ENCODE measurements at regions not wholly inside any gene's neighbourhood (a gene's known extent, or its start where the extent isn't known, plus 50 kb on each side); places are given as distances from the start of the nearest gene placed in this dataset.

DNA sequence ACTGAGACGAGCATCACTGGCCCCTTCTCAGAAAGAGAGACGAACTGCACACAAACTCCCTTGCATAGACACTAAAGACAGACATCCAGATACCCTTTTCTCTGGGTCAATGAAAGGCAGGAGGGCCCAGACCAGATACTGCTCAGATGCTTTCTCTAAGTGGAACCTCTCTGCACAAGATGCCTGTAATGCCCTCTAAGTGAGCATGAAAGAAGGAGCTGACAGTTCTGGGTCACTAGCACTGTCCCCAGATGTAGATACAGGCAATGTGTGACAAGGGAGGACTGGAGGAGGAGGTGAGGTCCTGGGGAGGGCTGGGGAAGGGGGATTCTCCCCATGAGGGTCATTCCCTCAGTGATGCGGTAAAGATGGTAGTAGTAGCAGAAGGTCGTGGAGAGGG lies 501.0 kb upstream of the CDH11 start:
- TF ChIP-seq RBFOX2 (IDR thresholded peaks at IDR 0.05; ENCODE audit: low read depth, low read length) (no peak), ZNF232 (CRISPR knock-in tag; IDR thresholded peaks at IDR 0.05; ENCODE audit: borderline replicate concordance) (no peak), CENPT (CRISPR knock-in tag; IDR thresholded peaks at IDR 0.05; ENCODE audit: low read depth) (no peak), HNRNPLL (IDR thresholded peaks at IDR 0.05; ENCODE audit: low read depth, low read length, poor library complexity, severe bottlenecking) (no peak), SUZ12 (IDR thresholded peaks at IDR 0.05; ENCODE audit: low read depth, low read length) (no peak), ARID3A (IDR thresholded peaks at IDR 0.05; ENCODE audit: low read depth, low read length) (no peak), PREB (CRISPR knock-in tag; IDR thresholded peaks at IDR 0.05) (no peak), SMAD9 (CRISPR knock-in tag; IDR thresholded peaks at IDR 0.05) (no peak), MTF1 (CRISPR knock-in tag; IDR thresholded peaks at IDR 0.05) (no peak)
- TF ChIP-seq, protein P1, sequence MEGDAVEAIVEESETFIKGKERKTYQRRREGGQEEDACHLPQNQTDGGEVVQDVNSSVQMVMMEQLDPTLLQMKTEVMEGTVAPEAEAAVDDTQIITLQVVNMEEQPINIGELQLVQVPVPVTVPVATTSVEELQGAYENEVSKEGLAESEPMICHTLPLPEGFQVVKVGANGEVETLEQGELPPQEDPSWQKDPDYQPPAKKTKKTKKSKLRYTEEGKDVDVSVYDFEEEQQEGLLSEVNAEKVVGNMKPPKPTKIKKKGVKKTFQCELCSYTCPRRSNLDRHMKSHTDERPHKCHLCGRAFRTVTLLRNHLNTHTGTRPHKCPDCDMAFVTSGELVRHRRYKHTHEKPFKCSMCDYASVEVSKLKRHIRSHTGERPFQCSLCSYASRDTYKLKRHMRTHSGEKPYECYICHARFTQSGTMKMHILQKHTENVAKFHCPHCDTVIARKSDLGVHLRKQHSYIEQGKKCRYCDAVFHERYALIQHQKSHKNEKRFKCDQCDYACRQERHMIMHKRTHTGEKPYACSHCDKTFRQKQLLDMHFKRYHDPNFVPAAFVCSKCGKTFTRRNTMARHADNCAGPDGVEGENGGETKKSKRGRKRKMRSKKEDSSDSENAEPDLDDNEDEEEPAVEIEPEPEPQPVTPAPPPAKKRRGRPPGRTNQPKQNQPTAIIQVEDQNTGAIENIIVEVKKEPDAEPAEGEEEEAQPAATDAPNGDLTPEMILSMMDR (CRISPR knock-in tag; IDR thresholded peaks at IDR 0.05): no peak
